SK-N-SH treated with all-trans-retinoic acid at 6 μM for 48 hours (cell line): ENCODE measurements at regions not wholly inside any gene's neighbourhood (a gene's known extent, or its start where the extent isn't known, plus 50 kb on each side); places are given as distances from the start of the nearest gene placed in this dataset.
"Not testable (repeated sequence)": the region's sequence is repeated elsewhere in the genome, so short reads cannot be mapped to it uniquely, and the experiment has no call there.

ENCODE experiments used
- CSDC2 ChIP-seq: fragments of 250-450 bp; sonication (Bioruptor Pico); IDR thresholded peaks from 2 replicates; pipeline ENCODE4 v1.5.0; 2020; ENCODE audit warnings: mild to moderate bottlenecking, moderate library complexity
- PATZ1 ChIP-seq: fragments of 250-450 bp; sonication (Bioruptor Pico); IDR thresholded peaks from 2 replicates; pipeline ENCODE4 v1.8.0; 2020; ENCODE audit warnings: mild to moderate bottlenecking, moderate library complexity, borderline replicate concordance
- SNAI2 ChIP-seq: fragments of 250-450 bp; sonication (Bioruptor Pico); IDR thresholded peaks from 2 replicates; pipeline ENCODE4 v1.5.0; 2020; ENCODE audit warnings: mild to moderate bottlenecking, moderate library complexity
- ZFP3 ChIP-seq: fragments of 250-450 bp; sonication (Bioruptor Pico); IDR thresholded peaks from 2 replicates; pipeline ENCODE4 v1.5.0; 2020; ENCODE audit warnings: mild to moderate bottlenecking, moderate library complexity

GRCh38 chr1:96617375-96617774 lies 104.2 kb upstream of the PTBP2 start:
- not testable (repeated sequence) for TF ChIP-seq CSDC2, PATZ1, ZFP3, SNAI2 (CRISPR knock-in tag)
